ENCODE measurements at regions not wholly inside any gene's neighbourhood (a gene's known extent, or its start where the extent isn't known, plus 50 kb on each side); places are given as distances from the start of the nearest gene placed in this dataset.

DNA sequence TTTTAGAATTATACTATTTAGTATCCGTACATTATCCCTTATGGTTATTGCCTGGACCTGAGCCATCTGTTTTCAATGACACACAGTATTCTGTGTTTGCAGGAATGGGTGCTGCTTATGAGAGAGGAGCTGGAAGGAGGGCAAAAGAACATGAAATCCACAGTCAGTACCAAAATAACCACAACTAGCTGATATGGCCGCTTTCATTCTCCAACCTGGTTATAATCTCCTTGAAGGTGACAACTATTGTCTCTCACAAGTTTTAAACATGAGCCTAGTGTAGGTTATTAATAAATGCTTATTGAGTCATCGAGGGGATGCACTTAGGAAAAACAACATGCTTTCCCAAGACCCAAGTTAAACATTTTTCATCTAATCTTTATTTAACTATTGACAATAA is 356.6 kb downstream of the BMP2 start:
- H3K27ac Mint-ChIP-seq, result no peak overlapping the region
- no peaks in the 10 kb centered on the region for H3K36me3 Mint-ChIP-seq (ENCODE audit: insufficient read depth in 2 of 2)
- DNase-seq (no peak), ATAC-seq (replicated peaks in 1 of 2) (no peak)
- H3K27me3 Mint-ChIP-seq (ENCODE audit: low read depth), result no peaks in the 10 kb centered on the region
- H3K9me3 Mint-ChIP-seq, result peaks cover 4 to 5% of the 10 kb centered on the region in 2 donors
- H3K4me1 Mint-ChIP-seq (ENCODE audit: low read depth), result no peaks in the 10 kb centered on the region
- H3K4me3 Mint-ChIP-seq, result no peak overlapping the region

DNA sequence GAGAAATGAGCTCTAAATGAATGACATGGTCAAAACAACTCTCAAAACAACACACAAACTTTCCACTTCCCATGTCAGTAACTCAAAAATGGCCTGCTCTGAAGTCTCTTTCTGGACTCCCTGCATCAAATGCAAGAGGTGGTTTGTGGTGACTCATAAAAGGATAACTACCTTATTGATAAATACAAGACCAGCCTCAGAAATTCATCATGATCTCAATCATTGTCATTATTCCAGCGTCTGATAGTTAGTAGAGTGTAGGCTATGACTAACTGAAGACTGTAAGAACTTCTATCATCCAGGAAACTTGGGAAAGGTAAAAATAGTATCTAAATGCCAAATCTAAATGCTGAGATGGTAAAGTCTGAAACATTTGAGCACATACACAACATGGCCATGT is 369.4 kb downstream of the BMP2 start:
- DNase-seq (no peak), ATAC-seq (replicated peaks in 1 of 2) (no peak)
- Mint-ChIP-seq H3K4me1 (ENCODE audit: low read depth) (no peaks in the 10 kb centered on the region), H3K4me3 (no peak overlapping the region), H3K27me3 (ENCODE audit: low read depth) (no peaks in the 10 kb centered on the region), H3K36me3 (ENCODE audit: insufficient read depth in 2 of 2) (no peaks in the 10 kb centered on the region), H3K9me3 (peaks cover 4 to 10% of the 10 kb centered on the region in 2 donors), H3K27ac (no peak overlapping the region)

DNA sequence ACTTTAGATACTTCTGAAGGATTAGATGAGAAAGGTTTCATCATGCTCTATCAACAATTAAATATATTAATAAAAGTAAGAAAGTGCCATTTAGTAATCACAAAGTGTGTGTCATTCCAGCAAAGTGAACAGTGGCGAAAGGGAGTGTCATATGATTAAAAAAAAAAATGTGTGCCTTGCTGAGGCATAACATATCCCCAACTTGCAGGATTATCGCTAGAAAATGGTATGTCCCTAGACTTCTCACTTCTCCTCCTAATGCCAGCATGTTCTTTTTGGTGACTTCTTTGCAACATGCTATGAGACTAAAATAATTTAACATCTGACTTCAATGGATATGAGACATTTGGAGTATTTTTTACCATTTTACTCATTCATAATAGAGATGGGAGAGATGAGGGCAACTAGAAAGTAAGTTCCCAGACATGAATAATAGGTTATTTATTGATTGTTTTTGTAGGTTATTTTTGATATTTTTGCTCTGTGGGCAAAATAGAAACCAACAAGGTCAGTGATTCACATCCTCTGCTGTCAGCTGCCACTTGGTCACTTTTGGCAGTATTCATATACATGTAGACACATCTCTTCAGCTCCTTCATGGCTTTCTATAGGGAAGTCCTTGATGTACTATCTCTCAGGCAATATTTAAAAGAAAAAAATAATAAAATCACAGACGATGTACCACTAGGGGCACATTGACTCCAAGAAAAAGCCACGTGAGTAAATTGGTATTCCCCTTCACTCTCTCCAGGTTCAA is 370.1 kb downstream of the BMP2 start:
- Mint-ChIP-seq H3K36me3 (ENCODE audit: insufficient read depth in 2 of 2) (no peaks in the 10 kb centered on the region), H3K4me3 (no peak overlapping the region), H3K4me1 (ENCODE audit: low read depth) (no peaks in the 10 kb centered on the region), H3K27ac (no peak overlapping the region), H3K27me3 (ENCODE audit: low read depth) (no peaks in the 10 kb centered on the region), H3K9me3 (peaks cover 4 to 10% of the 10 kb centered on the region in 2 donors)
- no peak for ATAC-seq (replicated peaks in 1 of 2)
- DNase-seq, result no peak

DNA sequence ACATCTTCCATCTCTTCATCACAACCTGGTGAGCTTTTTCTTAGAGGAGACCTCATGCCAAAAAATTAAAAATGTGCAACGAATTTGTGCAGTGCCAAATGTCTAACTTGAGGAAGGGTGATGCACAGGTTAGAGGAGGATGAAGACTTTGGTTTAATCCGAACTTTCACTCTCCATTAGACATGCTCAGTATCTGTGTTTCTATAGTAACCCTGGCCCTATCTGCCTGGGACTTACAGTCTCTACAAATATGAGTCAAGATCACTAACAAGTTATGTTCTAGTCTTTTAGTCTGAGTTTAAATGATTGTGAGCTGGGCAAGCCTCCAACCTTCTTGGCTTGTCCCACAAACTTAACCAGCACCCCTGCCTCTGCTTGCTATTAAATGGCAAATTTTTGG is 377.0 kb downstream of the BMP2 start:
- Mint-ChIP-seq H3K27me3 (ENCODE audit: low read depth) (no peaks in the 10 kb centered on the region), H3K4me3 (no peak overlapping the region), H3K27ac (no peak overlapping the region), H3K36me3 (ENCODE audit: insufficient read depth in 2 of 2) (no peaks in the 10 kb centered on the region), H3K9me3 (peaks cover 4 to 7% of the 10 kb centered on the region in 2 donors), H3K4me1 (ENCODE audit: low read depth) (no peaks in the 10 kb centered on the region)
- no peak for ATAC-seq (replicated peaks in 1 of 2)
- no peak for DNase-seq

DNA sequence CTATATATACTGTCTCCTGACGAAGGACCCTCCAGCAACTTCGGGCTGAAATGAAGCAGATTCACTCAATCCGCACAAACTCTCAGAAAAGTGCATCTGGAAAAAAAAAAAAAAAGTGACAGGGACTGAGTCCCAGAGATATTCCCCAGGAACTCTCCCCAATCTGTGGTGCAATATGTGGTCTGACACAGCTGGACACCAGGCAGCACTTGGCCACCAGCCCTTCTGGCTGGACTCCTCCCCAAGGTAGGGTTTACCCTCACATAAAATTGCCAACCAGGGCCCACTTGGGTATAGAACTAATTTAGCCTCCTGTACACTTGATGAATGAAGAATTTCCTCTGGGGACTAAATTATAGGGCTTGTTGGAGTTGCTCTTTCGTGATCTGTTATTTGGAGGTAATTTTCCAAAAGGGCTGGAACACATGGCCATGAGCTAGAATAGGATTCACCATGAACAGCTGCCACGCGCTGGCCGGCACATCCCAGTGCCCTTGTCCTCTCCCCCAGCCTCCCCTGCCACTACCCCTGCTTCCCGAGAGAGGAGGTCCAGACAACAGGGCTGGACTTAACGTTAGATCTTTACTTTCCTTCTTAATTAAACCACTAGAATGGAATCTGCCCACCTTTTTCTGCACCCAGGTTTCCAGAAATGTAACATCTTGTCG is 379.2 kb downstream of the BMP2 start:
- Mint-ChIP-seq H3K36me3 (ENCODE audit: insufficient read depth in 2 of 2) (no peaks in the 10 kb centered on the region), H3K4me1 (ENCODE audit: low read depth) (no peaks in the 10 kb centered on the region), H3K9me3 (peaks cover 3 to 7% of the 10 kb centered on the region in 2 donors), H3K27me3 (ENCODE audit: low read depth) (no peaks in the 10 kb centered on the region), H3K4me3 (no peak overlapping the region), H3K27ac (no peak overlapping the region)
- DNase-seq, result no peak
- ATAC-seq (replicated peaks in 1 of 2), result no peak

DNA sequence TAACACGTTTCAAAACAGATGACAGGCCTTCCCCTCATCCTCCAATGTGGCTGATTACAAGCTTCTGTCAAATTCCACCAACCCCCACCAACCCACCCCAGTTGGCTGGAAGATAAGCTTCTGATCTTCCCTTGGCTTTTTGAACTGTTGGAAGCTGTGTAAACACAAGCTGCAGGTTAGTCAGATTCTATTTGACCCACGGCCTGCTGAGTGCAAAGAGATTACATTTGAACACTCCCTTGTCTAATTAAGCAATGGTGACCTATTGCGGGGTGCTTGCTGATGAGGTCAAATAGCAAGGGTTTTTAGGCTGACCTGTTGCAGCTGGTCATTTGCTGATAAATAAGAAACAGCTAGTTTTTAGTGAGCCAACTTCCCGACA is 379.7 kb downstream of the BMP2 start:
- ATAC-seq (replicated peaks in 1 of 2) (no peak), DNase-seq (no peak)
- no peak overlapping the region for H3K4me3 Mint-ChIP-seq
- H3K4me1 Mint-ChIP-seq (ENCODE audit: low read depth), result no peaks in the 10 kb centered on the region
- no peaks in the 10 kb centered on the region for H3K27me3 Mint-ChIP-seq (ENCODE audit: low read depth)
- no peak overlapping the region for H3K27ac Mint-ChIP-seq
- H3K9me3 Mint-ChIP-seq, result peaks cover 3 to 7% of the 10 kb centered on the region in 2 donors
- no peaks in the 10 kb centered on the region for H3K36me3 Mint-ChIP-seq (ENCODE audit: insufficient read depth in 2 of 2)

DNA sequence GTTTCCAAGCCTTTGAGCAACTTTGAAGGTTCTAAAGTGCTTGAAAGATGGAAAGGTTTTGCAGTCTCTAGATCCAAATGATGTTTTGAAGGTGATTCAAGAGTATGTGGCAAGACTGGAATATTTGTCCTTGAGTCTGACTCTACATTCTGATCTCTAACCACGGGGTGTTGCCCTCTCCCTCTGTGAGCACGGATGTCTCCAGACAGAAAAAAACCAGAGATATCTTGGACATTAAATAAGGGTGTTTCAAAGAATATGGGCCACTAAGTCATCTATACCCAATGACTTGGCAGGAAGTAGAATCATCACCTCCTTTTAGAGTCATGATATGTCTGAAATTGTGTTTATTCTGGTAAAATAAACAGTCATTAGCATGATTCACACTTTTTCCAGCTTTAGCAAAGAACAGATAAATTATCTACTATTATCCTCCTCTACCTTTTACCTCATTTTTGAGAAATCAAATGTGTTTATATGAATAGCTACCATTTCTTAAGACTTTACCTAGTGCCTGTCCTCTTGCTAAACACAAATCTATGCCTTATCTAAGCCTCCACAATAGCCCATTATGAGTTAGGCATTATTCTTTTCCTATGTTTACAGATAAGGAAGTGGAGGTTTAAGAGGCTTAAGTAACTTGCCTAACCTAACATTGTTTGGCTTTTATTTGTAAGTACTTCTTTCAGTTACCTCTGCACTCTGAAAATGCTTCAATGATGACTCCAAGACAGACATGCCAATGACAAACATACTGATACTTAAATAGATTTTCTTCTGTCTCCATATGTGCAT is 384.4 kb downstream of the BMP2 start:
- DNase-seq, result no peak
- Mint-ChIP-seq H3K4me1 (ENCODE audit: low read depth) (no peaks in the 10 kb centered on the region), H3K27ac (no peak overlapping the region), H3K4me3 (no peak overlapping the region), H3K27me3 (ENCODE audit: low read depth) (no peaks in the 10 kb centered on the region), H3K9me3 (peaks cover 5 to 8% of the 10 kb centered on the region in 2 donors), H3K36me3 (ENCODE audit: insufficient read depth in 2 of 2) (no peaks in the 10 kb centered on the region)
- no peak for ATAC-seq (replicated peaks in 1 of 2)

DNA sequence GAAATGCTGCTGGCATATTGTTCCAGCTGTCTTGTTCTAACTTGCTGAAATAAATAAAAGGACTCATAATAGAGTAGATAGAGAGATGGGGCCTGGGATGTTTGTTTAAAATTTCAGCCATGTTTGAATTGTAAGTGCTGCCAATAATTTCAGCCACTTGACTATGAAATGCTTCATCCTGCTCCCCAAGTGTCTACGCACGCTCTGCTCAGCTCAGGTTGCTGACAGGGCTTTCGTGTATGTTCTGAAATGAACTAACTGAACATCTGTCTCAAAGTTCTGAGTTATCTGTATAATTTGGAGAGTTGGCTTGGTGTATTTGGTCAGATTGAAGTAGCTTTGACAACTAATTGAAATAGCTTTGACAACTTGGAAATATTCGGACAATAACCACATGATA is 387.8 kb downstream of the BMP2 start:
- no peak overlapping the region for H3K27ac Mint-ChIP-seq
- no peak for ATAC-seq (replicated peaks in 1 of 2)
- no peaks in the 10 kb centered on the region for H3K27me3 Mint-ChIP-seq (ENCODE audit: low read depth)
- no peak overlapping the region for H3K4me3 Mint-ChIP-seq
- no peaks in the 10 kb centered on the region for H3K4me1 Mint-ChIP-seq (ENCODE audit: low read depth)
- no peaks in the 10 kb centered on the region for H3K36me3 Mint-ChIP-seq (ENCODE audit: insufficient read depth in 2 of 2)
- peaks cover 8 to 9% of the 10 kb centered on the region in 2 donors for H3K9me3 Mint-ChIP-seq
- DNase-seq, result no peak

DNA sequence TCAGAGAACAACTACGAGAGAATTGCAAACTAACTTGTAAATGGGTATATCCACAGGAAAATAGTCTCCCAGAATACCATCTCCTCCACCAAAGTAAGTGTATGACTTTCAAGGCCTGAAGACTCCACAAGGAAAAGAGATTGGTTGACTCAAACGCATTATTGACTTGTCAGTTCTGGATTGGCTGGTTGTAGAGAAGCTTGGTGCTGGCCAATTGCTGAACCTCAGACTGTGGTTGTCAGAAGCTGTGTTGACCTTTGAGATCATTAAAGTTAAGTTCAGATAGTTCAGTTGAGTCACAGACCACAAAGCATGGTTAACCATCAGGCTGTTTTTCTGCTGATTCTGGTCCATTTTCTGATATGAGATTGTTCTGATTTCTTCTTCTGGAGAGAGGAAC is 388.3 kb downstream of the BMP2 start:
- no peaks in the 10 kb centered on the region for H3K27me3 Mint-ChIP-seq (ENCODE audit: low read depth)
- no peaks in the 10 kb centered on the region for H3K36me3 Mint-ChIP-seq (ENCODE audit: insufficient read depth in 2 of 2)
- no peak overlapping the region for H3K4me3 Mint-ChIP-seq
- no peak overlapping the region for H3K27ac Mint-ChIP-seq
- H3K4me1 Mint-ChIP-seq (ENCODE audit: low read depth), result no peaks in the 10 kb centered on the region
- DNase-seq (no peak), ATAC-seq (replicated peaks in 1 of 2) (no peak)
- H3K9me3 Mint-ChIP-seq, result peaks cover 8 to 9% of the 10 kb centered on the region in 2 donors

DNA sequence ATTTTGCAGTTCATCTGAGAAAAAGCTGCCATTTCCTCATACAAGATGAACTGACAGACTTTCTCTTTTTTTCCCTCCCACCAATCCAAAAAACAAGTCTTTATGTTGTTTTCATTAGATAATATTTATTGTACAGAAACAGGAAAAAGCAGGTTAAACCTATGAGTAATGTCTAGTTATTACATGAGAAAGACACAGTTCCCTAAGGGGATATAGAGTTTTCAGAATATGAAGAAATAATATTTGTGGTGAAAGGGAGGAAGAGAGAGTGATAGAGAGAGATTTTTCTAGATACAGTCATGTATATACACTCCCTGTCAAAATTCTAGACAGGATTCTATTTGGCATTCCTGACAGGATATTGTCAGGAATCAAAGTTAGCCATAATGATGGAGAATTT is 392.4 kb downstream of the BMP2 start:
- Mint-ChIP-seq H3K36me3 (ENCODE audit: insufficient read depth in 2 of 2) (no peaks in the 10 kb centered on the region), H3K27me3 (ENCODE audit: low read depth) (no peaks in the 10 kb centered on the region), H3K4me3 (no peak overlapping the region), H3K9me3 (peaks cover 12 to 18% of the 10 kb centered on the region in 2 donors), H3K4me1 (ENCODE audit: low read depth) (no peaks in the 10 kb centered on the region), H3K27ac (no peak overlapping the region)
- DNase-seq (no peak), ATAC-seq (replicated peaks in 1 of 2) (no peak)

DNA sequence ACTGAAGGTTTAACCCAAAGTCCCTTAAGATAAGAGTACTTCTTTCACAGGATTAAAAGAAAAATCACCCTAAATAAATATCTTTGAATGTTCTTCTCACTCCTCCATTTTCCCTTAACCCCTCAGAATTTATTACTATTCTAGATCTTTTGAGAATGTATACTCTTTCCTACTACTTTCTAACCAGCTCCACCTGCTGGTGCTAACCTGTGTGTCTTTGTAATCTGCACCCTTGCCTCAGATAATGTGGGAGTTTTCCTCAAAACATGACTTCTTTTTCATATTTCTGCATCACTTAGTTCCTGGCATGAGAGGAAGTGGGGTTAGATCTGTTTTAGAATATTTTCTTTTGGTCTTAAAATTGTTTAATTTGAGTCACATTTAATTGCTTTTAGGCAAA is 394.2 kb downstream of the BMP2 start:
- no peaks in the 10 kb centered on the region for H3K27me3 Mint-ChIP-seq (ENCODE audit: low read depth)
- peaks cover 13 to 17% of the 10 kb centered on the region in 2 donors for H3K9me3 Mint-ChIP-seq
- no peak overlapping the region for H3K4me3 Mint-ChIP-seq
- no peak for ATAC-seq (replicated peaks in 1 of 2)
- peaks cover 0 to 2% of the 10 kb centered on the region in 2 donors for H3K36me3 Mint-ChIP-seq (ENCODE audit: insufficient read depth in 2 of 2)
- H3K4me1 Mint-ChIP-seq (ENCODE audit: low read depth), result no peaks in the 10 kb centered on the region
- no peak for DNase-seq
- no peak overlapping the region for H3K27ac Mint-ChIP-seq

DNA sequence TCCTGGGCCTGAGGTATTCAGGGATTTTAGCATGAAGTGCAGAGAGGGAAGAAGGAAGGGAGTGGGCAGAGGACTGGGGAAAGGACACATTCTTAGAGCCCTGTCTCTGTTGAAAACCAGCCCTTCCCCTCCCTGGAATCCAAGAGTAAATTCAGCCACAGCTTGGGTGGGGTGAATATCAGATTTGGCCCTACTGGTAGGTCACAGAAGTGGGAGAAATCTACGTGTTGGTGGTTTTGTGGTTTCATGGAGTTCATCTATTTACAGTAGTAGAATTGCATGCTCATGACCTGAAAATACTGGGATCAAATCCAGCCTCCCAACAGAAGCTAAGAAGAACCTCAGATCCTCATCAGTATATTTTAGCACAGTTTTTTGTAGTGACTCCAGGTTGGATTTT is 404.4 kb downstream of the BMP2 start:
- DNase-seq (no peak), ATAC-seq (replicated peaks in 1 of 2) (no peak)
- Mint-ChIP-seq H3K4me1 (ENCODE audit: low read depth) (no peaks in the 10 kb centered on the region), H3K27ac (no peak overlapping the region), H3K36me3 (ENCODE audit: insufficient read depth in 2 of 2) (no peaks in the 10 kb centered on the region), H3K27me3 (ENCODE audit: low read depth) (no peaks in the 10 kb centered on the region), H3K4me3 (no peak overlapping the region), H3K9me3 (peaks cover 2 to 3% of the 10 kb centered on the region in 2 donors)

DNA sequence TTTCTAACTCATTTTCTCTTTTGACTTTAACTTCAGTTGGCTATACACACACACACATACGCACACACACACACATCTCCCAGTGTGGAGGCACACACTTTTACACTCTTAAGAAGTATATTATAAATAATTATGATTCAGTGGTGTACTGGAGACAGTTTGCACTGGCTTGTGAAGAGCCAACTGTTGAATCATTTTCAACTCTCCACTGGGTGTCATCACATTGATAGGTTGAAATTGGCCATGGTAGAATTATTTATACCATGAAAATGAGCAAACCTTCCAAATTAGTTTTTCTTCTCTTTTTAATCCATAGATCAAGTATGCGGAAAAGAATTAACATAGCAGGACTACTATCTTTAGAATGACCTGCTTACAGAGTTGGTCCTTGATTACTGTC is 407.1 kb downstream of the BMP2 start:
- DNase-seq, result no peak
- H3K27me3 Mint-ChIP-seq (ENCODE audit: low read depth), result no peaks in the 10 kb centered on the region
- H3K4me3 Mint-ChIP-seq, result no peak overlapping the region
- no peak for ATAC-seq (replicated peaks in 1 of 2)
- H3K27ac Mint-ChIP-seq, result no peak overlapping the region
- H3K9me3 Mint-ChIP-seq, result peaks cover 0 to 6% of the 10 kb centered on the region in 2 donors
- no peaks in the 10 kb centered on the region for H3K4me1 Mint-ChIP-seq (ENCODE audit: low read depth)
- H3K36me3 Mint-ChIP-seq (ENCODE audit: insufficient read depth in 2 of 2), result peaks cover 0 to 2% of the 10 kb centered on the region in 2 donors

Data from activated T-cell treated with anti-CD3 and anti-CD28 coated beads, Interleukin-2, amount 50 U/mL, for 72 hours (primary cell).